ENCODE measurements at regions not wholly inside any gene's neighbourhood (a gene's known extent, or its start where the extent isn't known, plus 50 kb on each side); places are given as distances from the start of the nearest gene placed in this dataset.
A peak's percentile ranks its signal among the peaks of the same experiment; 100 is the strongest.

- TF ChIP-seq CTCF (conservative IDR thresholded peaks at IDR 0.05) = no peak
- Histone ChIP-seq H3K4me2 (ENCODE audit: insufficient read depth, insufficient read length, low read length) (no peak overlapping the region), H3K27me3 (ENCODE audit: insufficient read depth, low read length) (no peaks in the 10 kb centered on the region), H3K9me3 (ENCODE audit: control insufficient read depth, low read depth, low read length) (no peaks in the 10 kb centered on the region), H4K20me1 (ENCODE audit: control insufficient read depth, insufficient read depth, insufficient read length) (no peaks in the 10 kb centered on the region), H3K9ac (ENCODE audit: extremely low read depth, insufficient read length, low read length) (no peak overlapping the region), H4K5ac (ENCODE audit: insufficient read length, low read depth, low read length) (no peak overlapping the region), H3T11ph (ENCODE audit: low read length) (no peak overlapping the region), H3K23me2 (ENCODE audit: insufficient read length, low read depth, low read length, poor library complexity, severe bottlenecking) (no peaks in the 10 kb centered on the region), H3K23ac (ENCODE audit: insufficient read length, low read depth, low read length) (no peak overlapping the region), H2AFZ (ENCODE audit: low read length) (no peak overlapping the region), H2BK12ac (ENCODE audit: insufficient read length, low read depth, low read length) (no peak overlapping the region), H2BK120ac (ENCODE audit: low read depth, low read length, poor library complexity, severe bottlenecking) (no peak overlapping the region), H3K14ac (ENCODE audit: insufficient read depth, low read length) (no peak overlapping the region), H4K91ac (ENCODE audit: insufficient read length, low read depth, low read length) (no peak overlapping the region), H3K27ac (ENCODE audit: insufficient read length, low read depth, low read length) (peak overlapping the region; percentile 50), H2BK5ac (ENCODE audit: insufficient read length, low read length) (no peak overlapping the region), H3K79me2 (ENCODE audit: insufficient read depth, low read length) (no peaks in the 10 kb centered on the region), H3K18ac (ENCODE audit: insufficient read length, low read depth, low read length) (no peak overlapping the region), H2BK15ac (ENCODE audit: low read depth, low read length) (no peak overlapping the region), H3K4ac (ENCODE audit: low read depth, low read length) (no peak overlapping the region), H3K4me1 (ENCODE audit: insufficient read depth, low read length) (no peaks in the 10 kb centered on the region), H4K8ac (replicated peaks; ENCODE audit: insufficient read length, low read depth, low read length) (no peak overlapping the region), H2BK20ac (ENCODE audit: low read depth, low read length, poor library complexity, severe bottlenecking) (no peak overlapping the region), H3K56ac (ENCODE audit: insufficient read length, low read depth, low read length) (no peak overlapping the region), H2AK5ac (ENCODE audit: insufficient read length, low read length) (no peak overlapping the region), H3K79me1 (ENCODE audit: insufficient read depth, low read depth, low read length, poor library complexity, severe bottlenecking) (no peaks in the 10 kb centered on the region)
- DNase-seq = no peak
- H3K4me1 Mint-ChIP-seq = peaks cover 45 to 50% of the 10 kb centered on the region in 2 experiments
- H3K4me3 Mint-ChIP-seq = no peak overlapping the region
- peaks cover 15% of the 10 kb centered on the region for H3K27me3 Mint-ChIP-seq (ENCODE audit: low read depth)
- peaks cover 0 to 3% (median 0%) of the 10 kb centered on the region in 3 experiments; a peak in 1 of 7 replicates for H3K36me3 Mint-ChIP-seq (ENCODE audit: insufficient read depth in 1 of 3, low read depth in 3 of 3)
- H3K27ac Mint-ChIP-seq = peak overlapping the region in 1 of 3 experiments; percentile 50; a peak in 2 of 7 replicates
- no peaks in the 10 kb centered on the region; a peak in 2 of 5 replicates for H3K9me3 Mint-ChIP-seq
These were observed 368.4 kb downstream of the OSTF1 start for GRCh38 chr9:75456698-75457097.

Data from H9 (cell line).